GM12873 (cell line): ENCODE measurements at regions not wholly inside any gene's neighbourhood (a gene's known extent, or its start where the extent isn't known, plus 50 kb on each side); places are given as distances from the start of the nearest gene placed in this dataset.

Experiments used
- CTCF ChIP-seq: IDR thresholded peaks from 2 replicates; pipeline ENCODE4 v1.5.1; 2012; ENCODE audit warnings: low read depth, mild to moderate bottlenecking, moderate library complexity, low read length, control low read depth; ENCODE audit not compliant: insufficient read depth; ENCODE audit errors: missing control alignments

GRCh38 chr1:60290393-60290792 lies 216.8 kb upstream of the C1orf87 start:
- no peak for TF ChIP-seq CTCF

GRCh38 chr1:60287536-60287935 lies 214.0 kb upstream of the C1orf87 start:
- no peak for TF ChIP-seq CTCF

GRCh38 chr1:60283690-60284089 lies 210.1 kb upstream of the C1orf87 start:
- TF ChIP-seq CTCF: no peak

GRCh38 chr1:60281360-60281932 lies 207.9 kb upstream of the C1orf87 start:
- peak; percentile 89 for TF ChIP-seq CTCF

- TF ChIP-seq CTCF: no peak
These were observed 207.2 kb upstream of the C1orf87 start for GRCh38 chr1:60280819-60281218.

- TF ChIP-seq CTCF: no peak
These were observed 206.7 kb upstream of the C1orf87 start for GRCh38 chr1:60280256-60280655.

- no peak for TF ChIP-seq CTCF
These were observed 206.2 kb upstream of the C1orf87 start for GRCh38 chr1:60279798-60280197.
